Suppressor macrophage treated with lipopolysaccharide for 1 hour (primary cell): ENCODE measurements at regions not wholly inside any gene's neighbourhood (a gene's known extent, or its start where the extent isn't known, plus 50 kb on each side); places are given as distances from the start of the nearest gene placed in this dataset.

Experiments
- DNase-seq, 3 donors: peaks; one replicate each; pipeline ENCODE4 v3.0.0-alpha.2; 2020 to 2022

- DNase-seq: no peak
These were observed 118.2 kb upstream of the C7orf33 start for GRCh38 chr7:148472406-148472805.

DNA sequence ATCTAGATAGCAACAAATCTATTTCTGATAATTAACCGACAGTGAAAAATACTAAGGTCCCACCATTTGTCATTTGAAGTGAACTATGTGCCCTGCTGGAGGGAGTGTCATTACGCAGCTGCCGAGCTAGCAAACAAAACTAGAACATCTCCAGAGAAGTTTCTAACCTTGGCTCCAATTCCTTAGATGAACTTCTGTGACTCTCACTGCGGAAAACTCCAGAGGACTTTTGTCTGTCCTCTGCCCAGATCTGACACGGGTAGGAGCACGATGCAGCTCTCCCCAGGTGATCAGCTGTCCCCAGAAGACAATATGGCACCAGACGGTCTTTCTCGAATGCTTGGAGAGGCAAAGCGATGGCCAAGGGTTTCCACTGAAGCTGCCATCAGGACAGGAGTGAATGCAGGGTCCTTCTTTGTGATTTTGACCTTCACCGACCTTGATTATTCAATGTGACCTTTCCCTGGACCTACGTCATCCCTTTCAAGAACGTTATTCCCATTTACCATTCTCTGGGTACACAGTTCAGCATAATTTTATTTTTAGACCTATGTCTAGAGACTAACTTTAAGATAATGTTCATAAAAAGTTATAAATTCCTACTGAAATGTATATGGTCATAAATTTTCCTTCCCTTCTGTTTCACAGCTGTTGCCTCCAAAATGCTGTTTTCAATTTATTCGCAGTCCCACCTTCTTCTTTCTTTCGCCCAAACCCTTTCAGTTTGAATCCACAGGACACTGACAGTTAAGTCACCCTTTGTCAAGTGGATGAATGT lies 116.7 kb upstream of the C7orf33 start:
- DNase-seq: no peak

GRCh38 chr7:148474481-148475025 lies 116.0 kb upstream of the C7orf33 start:
- DNase-seq: no peak

- DNase-seq: no peak
These were observed 112.0 kb upstream of the C7orf33 start for GRCh38 chr7:148478551-148478950.

GRCh38 chr7:148480479-148481146 lies 110.0 kb upstream of the C7orf33 start:
- DNase-seq: no peak

DNA sequence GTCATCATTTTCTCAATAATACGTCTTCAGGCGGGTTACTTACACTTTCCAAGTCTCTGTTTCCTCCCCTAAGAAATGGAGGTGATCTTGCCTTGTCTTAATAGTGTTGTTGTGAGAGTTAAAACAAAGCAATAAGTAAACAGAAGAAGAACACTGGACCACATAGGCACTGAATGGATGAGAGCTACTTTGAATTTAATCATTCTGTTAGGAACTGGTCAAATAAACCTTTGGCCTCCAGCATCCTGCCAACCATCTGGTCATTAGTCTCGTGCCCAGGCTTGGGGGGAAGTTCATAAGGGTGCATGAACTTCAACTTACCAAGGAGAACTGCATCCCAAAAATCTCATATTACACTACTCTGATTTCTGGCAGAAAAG lies 109.4 kb upstream of the C7orf33 start:
- DNase-seq: no peak

GRCh38 chr7:148481971-148482626 lies 108.5 kb upstream of the C7orf33 start:
- no peak for DNase-seq

DNA sequence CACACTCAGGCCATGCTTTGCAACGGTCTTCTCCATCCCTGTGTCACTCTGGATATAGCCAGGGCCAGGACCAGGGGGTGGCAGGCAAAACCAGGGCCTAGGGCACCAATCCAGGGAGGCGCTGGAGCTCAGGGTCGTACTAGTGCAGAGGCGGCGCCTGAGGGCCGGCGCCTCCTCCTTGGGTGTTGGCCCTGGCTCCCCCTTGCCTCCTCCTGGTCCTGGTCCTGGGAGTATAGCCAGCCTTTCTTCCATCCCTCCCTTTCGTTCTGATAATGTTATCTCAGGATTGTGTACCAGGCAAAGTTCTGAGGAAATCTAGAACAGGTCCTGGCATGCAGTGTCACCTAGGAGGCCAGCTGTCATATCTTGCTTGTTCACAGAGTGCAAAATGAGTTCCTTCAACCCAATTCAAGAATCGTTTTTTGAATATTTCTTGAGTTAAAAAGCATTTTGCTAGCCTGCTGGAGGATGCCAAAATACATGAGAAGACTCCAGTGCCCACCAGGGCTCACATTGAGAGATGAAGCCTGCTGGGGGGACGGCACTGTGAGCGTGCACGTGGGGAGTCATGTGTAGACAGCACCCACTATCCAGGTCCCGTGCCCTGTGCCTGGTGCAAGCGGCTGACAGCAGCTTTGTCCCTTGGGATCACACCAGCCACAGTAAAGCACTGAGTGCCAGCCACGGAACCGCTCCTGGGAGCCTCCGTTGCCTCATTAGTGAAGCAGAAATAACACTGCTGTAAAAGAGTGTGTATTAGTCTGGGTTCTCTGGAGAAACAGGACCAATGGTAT lies 106.9 kb upstream of the C7orf33 start:
- no peak for DNase-seq

- DNase-seq: no peak
These were observed 106.1 kb upstream of the C7orf33 start for GRCh38 chr7:148484486-148484885.

DNA sequence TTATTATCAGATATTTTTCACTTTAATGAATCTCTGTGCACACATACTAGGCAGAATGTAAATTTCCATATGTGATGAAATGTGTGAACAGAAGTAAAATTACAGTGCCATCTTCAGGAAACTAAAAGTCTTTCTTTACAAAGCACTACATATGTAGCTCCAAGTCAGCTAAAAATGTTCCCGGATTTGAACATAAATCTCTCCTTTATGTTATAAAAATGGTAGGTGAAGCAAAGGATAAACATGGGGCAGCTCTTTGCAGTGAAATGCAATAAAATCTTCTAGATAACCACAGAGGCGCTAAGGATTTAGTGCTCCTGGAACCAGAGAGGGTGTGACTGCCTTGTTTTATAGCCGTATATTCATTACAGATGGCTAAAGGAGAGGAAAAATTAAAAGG lies 104.9 kb upstream of the C7orf33 start:
- DNase-seq: no peak

GRCh38 chr7:148486937-148487336 lies 103.6 kb upstream of the C7orf33 start:
- no peak for DNase-seq

- DNase-seq: no peak
These were observed 102.7 kb upstream of the C7orf33 start for GRCh38 chr7:148487912-148488311.

DNA sequence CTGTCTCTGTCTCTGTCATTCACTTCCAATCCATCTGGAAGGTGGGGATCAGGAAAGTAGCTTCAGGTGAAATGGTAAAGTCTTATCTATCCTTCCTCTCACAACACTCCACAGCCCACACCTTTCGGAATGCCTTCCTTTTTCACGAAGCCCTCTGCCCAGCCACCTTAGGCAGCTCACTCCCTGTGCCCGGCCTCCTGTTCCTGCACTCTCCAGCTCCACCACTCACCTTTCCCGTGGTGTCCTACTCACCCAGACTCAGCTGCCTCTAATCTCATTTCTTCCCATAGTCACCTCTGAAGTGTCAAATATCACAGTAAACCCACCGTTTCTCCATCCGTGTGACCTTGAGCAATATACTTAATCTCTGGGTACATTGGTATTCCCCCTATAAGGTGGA lies 100.9 kb upstream of the C7orf33 start:
- no peak for DNase-seq

DNA sequence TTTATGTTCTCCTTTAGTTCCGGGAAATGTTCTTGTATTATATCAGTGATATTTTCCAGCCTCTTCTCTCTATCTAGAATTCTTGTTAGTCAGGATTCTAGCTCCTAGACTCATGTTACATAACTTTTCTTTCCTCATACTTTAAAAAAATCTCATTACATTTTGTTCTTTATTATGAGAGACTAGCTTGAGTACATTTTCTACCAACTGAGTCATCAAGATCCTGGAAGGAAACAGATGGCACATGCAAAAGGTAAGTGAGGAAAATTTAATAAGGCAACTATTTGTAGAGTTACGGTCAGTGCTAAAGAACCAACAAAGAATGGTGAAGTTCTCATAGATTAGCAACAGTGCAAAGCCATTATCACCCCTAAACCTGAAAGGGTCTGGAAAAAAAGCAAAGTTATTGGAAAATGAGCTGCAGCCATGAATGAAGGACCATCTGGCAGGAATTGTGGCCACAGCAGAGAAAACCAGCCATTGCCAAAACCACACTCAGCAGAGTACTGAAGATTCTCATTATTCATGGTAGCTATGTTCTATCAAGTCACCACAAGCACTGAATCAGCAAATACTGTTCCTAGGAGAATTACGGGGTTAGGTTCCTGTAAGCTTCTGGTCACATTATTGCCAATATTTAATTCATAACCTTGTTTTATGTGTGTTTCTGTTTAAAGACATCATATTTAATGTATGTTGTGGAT lies 98.3 kb upstream of the C7orf33 start:
- no peak for DNase-seq

DNA sequence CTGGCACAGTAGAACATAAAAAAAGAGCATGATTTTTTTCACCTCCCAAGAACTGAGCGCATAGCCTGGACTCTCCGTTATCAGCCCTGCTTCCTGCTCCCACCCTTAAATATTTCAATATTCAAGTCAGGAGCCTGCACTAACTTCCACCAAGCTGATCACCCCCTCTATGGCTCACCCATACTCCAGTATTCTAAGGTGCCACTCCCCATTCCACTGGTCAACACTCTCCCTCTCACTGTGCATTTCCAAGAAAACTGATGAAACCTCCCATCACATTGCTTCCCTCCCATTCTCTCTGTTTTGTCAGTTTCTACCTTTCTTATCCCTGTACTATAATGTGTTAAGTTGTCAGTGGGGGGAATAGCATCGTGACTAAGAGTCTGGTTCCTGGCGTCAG lies 95.0 kb upstream of the C7orf33 start:
- no peak for DNase-seq

DNA sequence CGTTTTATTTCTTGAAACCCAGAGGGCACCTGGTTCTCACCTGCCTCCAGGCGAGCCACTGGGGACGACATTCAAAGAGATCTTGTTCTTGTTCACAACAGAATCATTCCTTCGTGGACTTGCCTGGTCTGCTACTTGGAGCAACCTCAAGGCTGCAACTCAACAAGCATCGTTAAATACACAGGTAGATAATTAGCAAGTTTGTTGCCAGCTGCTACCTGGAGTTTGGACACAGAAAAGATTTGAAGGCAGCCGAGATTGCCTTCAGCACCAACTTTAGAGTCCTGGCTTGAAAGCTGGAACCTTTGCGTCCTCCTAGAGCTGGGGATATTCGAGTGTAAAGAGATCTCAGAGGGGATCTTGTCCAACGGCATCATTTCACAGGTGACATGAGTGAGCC lies 89.6 kb upstream of the C7orf33 start:
- DNase-seq: no peak

- DNase-seq: peak; percentile 52 to 76 (median 69)
These were observed 86.6 kb upstream of the C7orf33 start for GRCh38 chr7:148503900-148504487.

- no peak for DNase-seq
These were observed 84.8 kb upstream of the C7orf33 start for GRCh38 chr7:148505645-148506375.

DNA sequence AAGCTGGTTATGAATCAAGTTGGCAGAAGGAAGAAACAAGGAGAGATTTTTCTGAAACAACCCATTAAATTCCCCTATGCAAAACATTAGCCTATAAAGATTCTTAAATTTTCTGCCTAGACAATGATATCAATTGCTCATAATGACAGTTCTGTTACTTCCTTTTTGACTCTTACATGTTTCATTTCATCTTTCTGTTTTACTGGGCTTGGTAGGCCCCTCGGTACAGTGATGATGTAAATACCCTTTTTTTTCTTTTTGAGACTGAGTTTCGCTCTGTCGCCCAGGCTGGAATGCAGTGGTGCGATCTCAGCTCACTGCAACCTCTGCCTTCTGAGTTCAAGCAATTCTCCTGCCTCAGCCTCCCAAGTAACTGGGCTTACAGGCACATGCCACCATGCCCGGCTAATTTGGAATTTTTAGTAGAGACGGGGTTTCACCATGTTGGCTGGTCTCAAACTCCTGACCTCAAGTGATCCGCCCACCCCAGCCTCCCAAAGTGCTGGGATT lies 83.4 kb upstream of the C7orf33 start:
- DNase-seq: peak in 2 of 3 donors; percentile 14 to 37

- no peak for DNase-seq
These were observed 82.8 kb upstream of the C7orf33 start for GRCh38 chr7:148507787-148508186.

DNA sequence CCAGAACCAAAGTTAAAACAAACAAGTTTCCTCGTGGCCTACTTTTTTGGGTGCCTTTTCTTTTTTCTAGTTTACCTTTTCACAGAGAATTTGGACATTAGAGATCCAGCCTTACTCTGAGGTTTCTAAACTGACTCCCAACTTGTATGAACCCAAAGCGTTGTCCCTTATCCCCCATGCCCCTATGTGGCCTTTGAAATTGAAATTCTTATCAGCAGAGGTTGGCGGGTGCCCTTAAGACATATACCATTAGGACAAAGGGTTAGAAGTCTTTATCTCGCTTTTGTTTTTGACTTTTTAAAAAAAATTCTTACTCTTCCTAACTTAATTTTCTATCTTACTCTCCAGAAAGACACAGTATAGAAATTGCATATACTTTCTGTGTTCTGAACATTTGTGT lies 76.3 kb upstream of the C7orf33 start:
- DNase-seq: no peak
